NCI-H1930 (cell line): ENCODE measurements at regions not wholly inside any gene's neighbourhood (a gene's known extent, or its start where the extent isn't known, plus 50 kb on each side); places are given as distances from the start of the nearest gene placed in this dataset.
"Not testable (repeated sequence)": the region's sequence is repeated elsewhere in the genome, so short reads cannot be mapped to it uniquely, and the experiment has no call there.

Experiments used
- DNase-seq, 2 experiments: peaks; one replicate each; lab custom pipeline; 2025; lab: John Stamatoyannopoulos, UW

- DNase-seq: no peak
Observed at GRCh38 chr2:19652811-19653210, 249.0 kb downstream of the TTC32 start.

GRCh38 chr2:19651466-19651865 is 250.3 kb downstream of the TTC32 start:
- no peak for DNase-seq

- DNase-seq: no peak
Observed at GRCh38 chr2:19649785-19650380, 251.9 kb downstream of the TTC32 start.

GRCh38 chr2:19649142-19649541 is 252.6 kb downstream of the TTC32 start:
- DNase-seq: no peak

- DNase-seq: no peak
Observed at GRCh38 chr2:19648583-19648982, 253.2 kb downstream of the TTC32 start.

GRCh38 chr2:19646987-19647386 is 254.8 kb downstream of the TTC32 start:
- DNase-seq: no peak

- no peak for DNase-seq
Observed at GRCh38 chr2:19644763-19645162, 257.0 kb downstream of the TTC32 start.

GRCh38 chr2:19643117-19643518 is 258.7 kb downstream of the TTC32 start:
- DNase-seq: no peak

GRCh38 chr2:19642501-19642900 is 259.3 kb downstream of the TTC32 start:
- no peak for DNase-seq

GRCh38 chr2:19635951-19636510 is 265.8 kb downstream of the TTC32 start:
- DNase-seq: no peak

- no peak for DNase-seq
Observed at GRCh38 chr2:19632403-19632991, 269.3 kb downstream of the TTC32 start.

- DNase-seq: no peak
Observed at GRCh38 chr2:19631871-19632270, 269.9 kb downstream of the TTC32 start.

GRCh38 chr2:19630921-19631320 is 270.9 kb downstream of the TTC32 start:
- DNase-seq: no peak

- no peak for DNase-seq
Observed at GRCh38 chr2:19627359-19627758, 268.9 kb upstream of the OSR1 start.

- DNase-seq: no peak
Observed at GRCh38 chr2:19623488-19623887, 265.1 kb upstream of the OSR1 start.

GRCh38 chr2:19617257-19617848 is 258.9 kb upstream of the OSR1 start:
- no peak for DNase-seq

- not testable (repeated sequence) for DNase-seq
Observed at GRCh38 chr2:19615402-19615801, 257.0 kb upstream of the OSR1 start.

- no peak for DNase-seq
Observed at GRCh38 chr2:19614066-19614465, 255.6 kb upstream of the OSR1 start.

GRCh38 chr2:19611491-19612332 is 253.3 kb upstream of the OSR1 start:
- DNase-seq: no peak

GRCh38 chr2:19609266-19609665 is 250.8 kb upstream of the OSR1 start:
- no peak for DNase-seq

GRCh38 chr2:19607931-19608771 is 249.7 kb upstream of the OSR1 start:
- no peak for DNase-seq

- DNase-seq: no peak
Observed at GRCh38 chr2:19607400-19607799, 249.0 kb upstream of the OSR1 start.
